ENCODE measurements at regions not wholly inside any gene's neighbourhood (a gene's known extent, or its start where the extent isn't known, plus 50 kb on each side); places are given as distances from the start of the nearest gene placed in this dataset.

DNA sequence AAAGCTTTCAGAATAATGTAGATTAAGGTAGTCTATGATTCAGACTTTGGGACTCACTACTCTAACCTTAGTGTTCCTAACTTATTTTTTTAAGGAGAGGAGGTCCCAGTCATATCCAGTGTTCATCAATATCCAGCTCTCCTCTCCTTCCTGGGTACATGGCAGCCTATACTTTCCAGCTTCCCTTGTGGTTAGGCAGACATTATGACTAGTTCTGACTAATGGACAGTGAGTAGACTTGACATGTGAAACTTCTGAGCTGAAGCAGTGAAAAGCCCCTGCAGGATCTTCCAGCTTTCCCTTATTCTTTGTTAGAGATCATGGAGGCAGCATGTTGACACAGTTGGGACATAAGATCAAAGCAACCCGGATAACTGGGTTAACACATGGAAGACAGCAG is 144.2 kb downstream of the PTPRU start:
- no peak for DNase-seq

DNA sequence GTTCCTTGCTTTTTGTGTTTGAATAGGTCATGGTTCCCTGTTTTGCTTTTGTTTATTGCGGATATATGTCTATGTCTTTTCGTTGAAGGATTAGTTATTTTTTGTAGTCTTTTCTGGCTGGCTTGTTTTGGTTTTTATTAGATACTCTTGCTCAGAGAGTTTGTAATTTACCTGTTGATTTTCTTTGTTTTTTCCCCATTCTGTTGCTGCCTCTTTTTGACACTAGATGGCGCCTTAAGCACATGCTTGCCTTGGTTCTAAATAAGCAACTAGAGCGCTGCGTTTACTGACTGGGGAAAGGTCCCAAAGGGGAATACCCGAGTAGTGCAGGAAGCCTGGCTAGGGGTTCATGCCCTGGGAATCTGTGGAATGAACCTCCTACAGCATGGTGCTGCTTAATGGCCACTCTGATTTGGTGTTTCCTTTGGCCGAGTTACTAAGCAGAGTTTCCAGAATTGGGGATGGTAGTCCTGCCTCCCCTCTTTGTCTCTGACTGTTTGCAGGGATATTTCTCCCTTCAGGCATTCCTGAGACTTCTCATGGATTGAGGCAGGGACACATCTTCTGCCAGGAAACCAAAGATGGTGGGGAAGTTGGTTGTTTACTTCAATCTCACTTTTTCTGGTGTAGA is 143.2 kb downstream of the PTPRU start:
- peak in 1 of 2 experiments; percentile 19 for DNase-seq

Data from activated T-cell treated with anti-CD3 and anti-CD28 coated beads, Interleukin-2, amount 50 U/mL, for 48 hours (primary cell).